ENCODE measurements at regions not wholly inside any gene's neighbourhood (a gene's known extent, or its start where the extent isn't known, plus 50 kb on each side); places are given as distances from the start of the nearest gene placed in this dataset.

GRCh38 chr22:48721395-48721669 is 1106.3 kb downstream of the BRD1 start:
- no peaks in the 10 kb centered on the region for H3K27me3 ChIP-seq (ENCODE audit: control insufficient read depth, insufficient read depth, low read length)
- no peaks in the 10 kb centered on the region for H3K36me3 ChIP-seq (ENCODE audit: control insufficient read depth, insufficient read depth, low read length)
- ChIA-PET CTCF (no interaction called here), POLR2A (no interaction called here)
- no peak for TF ChIP-seq POLR2AphosphoS5 (IDR thresholded peaks at IDR 0.05; ENCODE audit: low read depth, low read length)
- TF ChIP-seq TCF7L2 (IDR thresholded peaks at IDR 0.05; ENCODE audit: low read depth, low read length) = no peak
- no peak for TF ChIP-seq SIN3A (IDR thresholded peaks at IDR 0.05; ENCODE audit: borderline replicate concordance, insufficient read depth, low read depth, low read length)
- no peak for TF ChIP-seq REST (IDR thresholded peaks at IDR 0.05; ENCODE audit: insufficient read depth in 1 of 2, low read depth in 2 of 2, low read length in 1 of 2)
- no peak for TF ChIP-seq CTCF (IDR thresholded peaks at IDR 0.05)
- no peak overlapping the region for H3K4me3 ChIP-seq (ENCODE audit: low read depth in 2 of 2, low read length in 2 of 2)
- no peaks in the 10 kb centered on the region for H3K9me3 ChIP-seq (ENCODE audit: control insufficient read depth, insufficient read depth, low read depth, low read length)
- no TSS peak for BruUV-seq (replicated peaks)
- H3K27ac ChIP-seq (ENCODE audit: low read length) = no peak overlapping the region
- ATAC-seq (no peak), DNase-seq (ENCODE audit: low read depth, low spot score) (no peak)
- no peaks in the 10 kb centered on the region for H3K4me1 ChIP-seq (ENCODE audit: control insufficient read depth, insufficient read depth, low read length)
- in situ Hi-C loops (cut with HindIII; ENCODE audit: low pct_unique_long_range_greater_than_20kb, low sequenced_read_pairs) = no loop called here
- intact Hi-C loops (cut with micrococcal nuclease; ENCODE audit: unreplicated experiment) = no loop called here

GRCh38 chr22:48720662-48721394 is 1106.8 kb downstream of the BRD1 start:
- in situ Hi-C loops (cut with HindIII; ENCODE audit: low pct_unique_long_range_greater_than_20kb, low sequenced_read_pairs) = no loop called here
- no peak overlapping the region for H3K27ac ChIP-seq (ENCODE audit: low read length)
- ATAC-seq = no peak
- TF ChIP-seq TCF7L2 (IDR thresholded peaks at IDR 0.05; ENCODE audit: low read depth, low read length) (no peak), SIN3A (IDR thresholded peaks at IDR 0.05; ENCODE audit: borderline replicate concordance, insufficient read depth, low read depth, low read length) (no peak), CTCF (IDR thresholded peaks at IDR 0.05) (no peak), POLR2AphosphoS5 (IDR thresholded peaks at IDR 0.05; ENCODE audit: low read depth, low read length) (no peak), REST (IDR thresholded peaks at IDR 0.05; ENCODE audit: insufficient read depth in 1 of 2, low read depth in 2 of 2, low read length in 1 of 2) (no peak)
- H3K4me1 ChIP-seq (ENCODE audit: control insufficient read depth, insufficient read depth, low read length) = no peaks in the 10 kb centered on the region
- no peaks in the 10 kb centered on the region for H3K36me3 ChIP-seq (ENCODE audit: control insufficient read depth, insufficient read depth, low read length)
- intact Hi-C loops (cut with micrococcal nuclease; ENCODE audit: unreplicated experiment) = no loop called here
- DNase-seq (ENCODE audit: low read depth, low spot score) = no peak
- ChIA-PET POLR2A (no interaction called here), CTCF (no interaction called here)
- H3K27me3 ChIP-seq (ENCODE audit: control insufficient read depth, insufficient read depth, low read length) = no peaks in the 10 kb centered on the region
- no TSS peak for BruUV-seq (replicated peaks)
- H3K9me3 ChIP-seq (ENCODE audit: control insufficient read depth, insufficient read depth, low read depth, low read length) = no peaks in the 10 kb centered on the region
- H3K4me3 ChIP-seq (ENCODE audit: low read depth in 2 of 2, low read length in 2 of 2) = no peak overlapping the region

Measured in Panc1 (cell line).